ENCODE measurements at regions not wholly inside any gene's neighbourhood (a gene's known extent, or its start where the extent isn't known, plus 50 kb on each side); places are given as distances from the start of the nearest gene placed in this dataset.

DNA sequence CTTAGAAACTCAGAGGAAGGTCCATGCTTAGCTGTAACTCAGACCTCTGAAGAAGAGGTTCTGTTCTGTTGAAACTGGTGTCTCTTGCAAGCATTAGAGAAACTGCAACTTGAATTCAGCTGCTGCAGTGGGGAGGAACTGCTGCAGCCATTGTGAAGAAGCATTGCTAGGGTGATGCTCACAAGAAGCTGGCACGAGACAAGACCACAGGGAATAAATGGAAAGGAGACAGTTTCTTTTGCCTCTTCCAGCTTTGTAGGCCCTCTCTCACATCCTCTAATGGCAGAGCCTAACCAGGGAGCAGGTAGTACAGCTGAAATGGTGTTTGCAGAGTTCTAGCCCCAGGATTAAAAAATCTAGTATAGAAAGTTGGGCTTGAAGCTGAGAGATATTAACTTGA is 148.0 kb upstream of the DMAC1 start:
- no peaks in the 10 kb centered on the region for H3K9me3 Mint-ChIP-seq
- no peaks in the 10 kb centered on the region for H3K27me3 Mint-ChIP-seq
- CTCF ChIA-PET = no interaction called here

DNA sequence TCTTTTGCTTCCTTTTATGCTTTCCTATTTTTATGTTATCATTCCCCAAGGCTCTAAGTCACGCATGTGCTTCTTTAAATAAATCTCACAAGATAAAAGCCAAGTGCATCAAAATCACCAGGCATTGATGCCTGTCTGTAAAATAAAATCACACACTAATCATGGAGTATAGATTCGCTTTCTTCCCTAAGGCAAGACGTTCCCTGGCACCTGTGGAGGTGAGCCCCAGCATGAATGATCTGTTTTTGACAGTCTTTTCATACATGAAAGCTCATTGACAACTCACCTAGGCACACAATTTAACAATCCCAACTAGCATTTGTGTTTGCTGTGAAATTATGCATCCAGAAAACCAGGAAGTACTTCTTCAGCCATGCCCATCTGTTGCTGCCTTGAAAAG is 146.9 kb upstream of the DMAC1 start:
- no peaks in the 10 kb centered on the region for H3K27me3 Mint-ChIP-seq
- H3K9me3 Mint-ChIP-seq = no peaks in the 10 kb centered on the region
- CTCF ChIA-PET = no interaction called here
- H3K4me3 Mint-ChIP-seq = no peak overlapping the region
- TF ChIP-seq, protein P1, sequence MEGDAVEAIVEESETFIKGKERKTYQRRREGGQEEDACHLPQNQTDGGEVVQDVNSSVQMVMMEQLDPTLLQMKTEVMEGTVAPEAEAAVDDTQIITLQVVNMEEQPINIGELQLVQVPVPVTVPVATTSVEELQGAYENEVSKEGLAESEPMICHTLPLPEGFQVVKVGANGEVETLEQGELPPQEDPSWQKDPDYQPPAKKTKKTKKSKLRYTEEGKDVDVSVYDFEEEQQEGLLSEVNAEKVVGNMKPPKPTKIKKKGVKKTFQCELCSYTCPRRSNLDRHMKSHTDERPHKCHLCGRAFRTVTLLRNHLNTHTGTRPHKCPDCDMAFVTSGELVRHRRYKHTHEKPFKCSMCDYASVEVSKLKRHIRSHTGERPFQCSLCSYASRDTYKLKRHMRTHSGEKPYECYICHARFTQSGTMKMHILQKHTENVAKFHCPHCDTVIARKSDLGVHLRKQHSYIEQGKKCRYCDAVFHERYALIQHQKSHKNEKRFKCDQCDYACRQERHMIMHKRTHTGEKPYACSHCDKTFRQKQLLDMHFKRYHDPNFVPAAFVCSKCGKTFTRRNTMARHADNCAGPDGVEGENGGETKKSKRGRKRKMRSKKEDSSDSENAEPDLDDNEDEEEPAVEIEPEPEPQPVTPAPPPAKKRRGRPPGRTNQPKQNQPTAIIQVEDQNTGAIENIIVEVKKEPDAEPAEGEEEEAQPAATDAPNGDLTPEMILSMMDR (IDR thresholded peaks at IDR 0.05) = no peak
- POLR2A ChIA-PET = no interaction called here
- ATAC-seq (ENCODE audit: low read depth) (no peak), DNase-seq (no peak)
- H3K36me3 Mint-ChIP-seq (ENCODE audit: low read depth) = no peaks in the 10 kb centered on the region
- no peak overlapping the region for H3K27ac Mint-ChIP-seq
- peaks cover 7% of the 10 kb centered on the region for H3K4me1 Mint-ChIP-seq
- intact Hi-C loops (cut with micrococcal nuclease) = no loop called here

More for the DNA sequence above, 148.0 kb upstream of the DMAC1 start:
- TF ChIP-seq, protein P1 (IDR thresholded peaks at IDR 0.05) = no peak
- POLR2A ChIA-PET = no interaction called here
- Mint-ChIP-seq H3K27ac (no peak overlapping the region), H3K4me1 (peaks cover 7% of the 10 kb centered on the region), H3K4me3 (no peak overlapping the region), H3K36me3 (ENCODE audit: low read depth) (no peaks in the 10 kb centered on the region)
- intact Hi-C loops (cut with micrococcal nuclease) = no loop called here
- DNase-seq (no peak), ATAC-seq (ENCODE audit: low read depth) (no peak)

DNA sequence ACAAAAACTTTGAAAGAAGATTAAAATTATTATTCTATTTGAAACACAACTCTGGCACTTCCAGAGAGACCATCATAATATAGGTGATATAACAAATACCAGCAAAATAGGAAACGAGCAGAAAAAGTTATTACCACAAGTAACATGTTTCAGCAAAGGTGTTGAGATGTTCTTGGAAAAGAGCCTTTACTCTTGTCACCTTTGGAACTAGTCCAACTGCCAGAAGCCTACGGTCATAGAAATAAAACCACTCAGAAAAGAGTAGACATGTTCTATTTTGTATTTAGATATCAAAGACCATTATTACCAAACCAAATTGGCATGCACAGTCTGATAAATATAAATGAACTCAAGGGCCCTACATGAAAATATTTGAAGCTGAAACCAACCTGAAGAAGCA is 145.0 kb upstream of the DMAC1 start:
- intact Hi-C loops (cut with micrococcal nuclease) = no loop called here
- no peak for DNase-seq

DNA sequence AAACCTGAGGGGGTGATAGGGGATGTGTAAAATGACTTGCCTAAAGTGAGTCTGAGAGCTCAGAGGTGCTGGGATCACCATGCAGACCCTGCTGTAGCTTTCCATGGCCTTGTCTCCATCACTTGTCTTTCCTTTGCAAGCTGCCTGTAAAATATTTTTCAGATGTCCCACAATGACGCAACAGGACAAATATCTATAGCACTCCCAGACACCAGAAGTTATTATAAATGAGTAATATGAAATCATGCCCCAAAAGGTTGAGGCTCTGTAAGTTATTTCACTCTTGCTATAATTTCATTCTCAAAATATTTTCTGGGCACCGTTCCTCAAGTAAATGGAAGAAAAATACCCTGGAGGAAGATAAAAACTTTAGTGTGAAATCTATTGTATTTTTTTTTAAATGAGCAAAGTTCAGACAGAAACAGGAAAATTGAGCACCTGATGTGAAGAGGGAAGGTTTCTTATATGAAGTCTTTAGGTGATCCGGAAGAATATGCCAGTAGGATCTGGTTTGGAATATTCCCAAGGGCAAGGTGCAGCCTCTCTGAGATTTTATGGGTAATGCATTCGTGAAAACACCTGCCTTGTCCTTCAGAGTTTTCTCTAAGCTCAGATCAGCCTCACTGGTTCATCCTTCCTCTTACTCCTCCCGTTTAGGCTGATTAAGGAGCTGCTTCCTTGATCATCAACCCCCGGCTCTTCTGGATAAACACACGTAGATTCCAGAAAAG is 138.3 kb upstream of the DMAC1 start:
- Mint-ChIP-seq H3K27ac (no peak overlapping the region), H3K4me1 (peaks cover 20% of the 10 kb centered on the region), H3K4me3 (no peak overlapping the region), H3K27me3 (no peaks in the 10 kb centered on the region), H3K9me3 (peaks cover 5% of the 10 kb centered on the region), H3K36me3 (ENCODE audit: low read depth) (no peaks in the 10 kb centered on the region)
- intact Hi-C loops (cut with micrococcal nuclease) = loop anchor here (5.0 to 10.0 kb wide), 2 partner anchors 133 to 1404 kb away; no protein-coding TSS in a partner anchor
- DNase-seq = no peak
- TF ChIP-seq, protein P1 (IDR thresholded peaks at IDR 0.05) = no peak
- CTCF ChIA-PET = no interaction called here
- ATAC-seq (ENCODE audit: low read depth) = no peak
- POLR2A ChIA-PET = no interaction called here

More for the DNA sequence above, 145.0 kb upstream of the DMAC1 start:
- Mint-ChIP-seq H3K27ac (no peak overlapping the region), H3K4me1 (peaks cover 7% of the 10 kb centered on the region), H3K27me3 (no peaks in the 10 kb centered on the region), H3K36me3 (ENCODE audit: low read depth) (no peaks in the 10 kb centered on the region), H3K9me3 (peaks cover 3% of the 10 kb centered on the region), H3K4me3 (no peak overlapping the region)
- TF ChIP-seq, protein P1 (IDR thresholded peaks at IDR 0.05) = no peak
- POLR2A ChIA-PET = no interaction called here
- no peak for ATAC-seq (ENCODE audit: low read depth)
- CTCF ChIA-PET = no interaction called here

DNA sequence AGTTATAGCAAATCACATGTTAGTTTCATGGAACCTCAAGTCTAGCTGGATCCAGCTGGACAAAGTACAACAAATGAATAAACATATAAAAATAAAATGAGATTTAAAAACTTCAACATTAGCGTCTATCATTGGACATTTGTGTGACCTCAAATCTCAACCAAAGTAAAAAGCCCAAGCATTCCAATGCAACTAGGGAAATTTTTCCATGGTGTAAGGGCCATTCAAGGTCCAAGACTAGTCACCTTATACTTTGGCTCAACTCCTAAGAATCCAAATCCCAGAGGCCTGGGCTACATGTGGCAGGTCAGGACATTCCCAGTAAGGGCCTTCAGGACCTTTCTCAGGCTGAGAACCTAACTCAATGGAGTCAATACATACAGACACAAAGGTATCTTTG is 137.4 kb upstream of the DMAC1 start:
- peaks cover 20% of the 10 kb centered on the region for H3K4me1 Mint-ChIP-seq
- ATAC-seq (ENCODE audit: low read depth) (no peak), DNase-seq (no peak)
- H3K27ac Mint-ChIP-seq = no peak overlapping the region
- CTCF ChIA-PET = no interaction called here
- TF ChIP-seq, protein P1 (IDR thresholded peaks at IDR 0.05) = no peak
- POLR2A ChIA-PET = no interaction called here
- H3K27me3 Mint-ChIP-seq = no peaks in the 10 kb centered on the region
- peaks cover 5% of the 10 kb centered on the region for H3K9me3 Mint-ChIP-seq
- H3K36me3 Mint-ChIP-seq (ENCODE audit: low read depth) = no peaks in the 10 kb centered on the region
- intact Hi-C loops (cut with micrococcal nuclease) = loop anchor here (5.0 to 10.0 kb wide), 2 partner anchors 132 to 1405 kb away; no protein-coding TSS in a partner anchor
- no peak overlapping the region for H3K4me3 Mint-ChIP-seq
